Neural crest cell (in vitro differentiated cells): ENCODE measurements at regions not wholly inside any gene's neighbourhood (a gene's known extent, or its start where the extent isn't known, plus 50 kb on each side); places are given as distances from the start of the nearest gene placed in this dataset.
"Not testable (repeated sequence)": the region's sequence is repeated elsewhere in the genome, so short reads cannot be mapped to it uniquely, and the experiment has no call there.

Experiments used
- DNase-seq: peaks from one replicate; pipeline ENCODE4 v3.0.0; 2021; ENCODE audit warnings: low read depth, mixed read lengths, low spot score
- H3K27ac Mint-ChIP-seq: one replicate; pipeline ENCODE4 v1.8.0; 2021; ENCODE audit warnings: mild to moderate bottlenecking, mixed read lengths; ENCODE audit not compliant: unreplicated experiment
- H3K27me3 Mint-ChIP-seq: 2 replicates; pipeline ENCODE4 v1.8.0; 2021; ENCODE audit warnings: low read depth, mild to moderate bottlenecking, mixed read lengths
- H3K36me3 Mint-ChIP-seq: 2 replicates; pipeline ENCODE4 v1.8.0; 2021; ENCODE audit warnings: low read depth, mild to moderate bottlenecking, mixed read lengths
- H3K4me1 Mint-ChIP-seq: 2 replicates; pipeline ENCODE4 v1.8.0; 2021; ENCODE audit warnings: mixed read lengths
- H3K4me3 Mint-ChIP-seq: one replicate; pipeline ENCODE4 v1.8.0; 2021; ENCODE audit warnings: mild to moderate bottlenecking, mixed read lengths
- H3K9me3 Mint-ChIP-seq: 2 replicates; pipeline ENCODE4 v1.8.0; 2021; ENCODE audit warnings: mixed read lengths
- TF ChIP-seq, protein P1 (sequence below): fragments of 200-600 bp; sonication (generic); conservative IDR thresholded peaks from 2 replicates; pipeline ENCODE4 v1.5.0; 2021; ENCODE audit warnings: antibody characterized with exemption, mild to moderate bottlenecking

DNA sequence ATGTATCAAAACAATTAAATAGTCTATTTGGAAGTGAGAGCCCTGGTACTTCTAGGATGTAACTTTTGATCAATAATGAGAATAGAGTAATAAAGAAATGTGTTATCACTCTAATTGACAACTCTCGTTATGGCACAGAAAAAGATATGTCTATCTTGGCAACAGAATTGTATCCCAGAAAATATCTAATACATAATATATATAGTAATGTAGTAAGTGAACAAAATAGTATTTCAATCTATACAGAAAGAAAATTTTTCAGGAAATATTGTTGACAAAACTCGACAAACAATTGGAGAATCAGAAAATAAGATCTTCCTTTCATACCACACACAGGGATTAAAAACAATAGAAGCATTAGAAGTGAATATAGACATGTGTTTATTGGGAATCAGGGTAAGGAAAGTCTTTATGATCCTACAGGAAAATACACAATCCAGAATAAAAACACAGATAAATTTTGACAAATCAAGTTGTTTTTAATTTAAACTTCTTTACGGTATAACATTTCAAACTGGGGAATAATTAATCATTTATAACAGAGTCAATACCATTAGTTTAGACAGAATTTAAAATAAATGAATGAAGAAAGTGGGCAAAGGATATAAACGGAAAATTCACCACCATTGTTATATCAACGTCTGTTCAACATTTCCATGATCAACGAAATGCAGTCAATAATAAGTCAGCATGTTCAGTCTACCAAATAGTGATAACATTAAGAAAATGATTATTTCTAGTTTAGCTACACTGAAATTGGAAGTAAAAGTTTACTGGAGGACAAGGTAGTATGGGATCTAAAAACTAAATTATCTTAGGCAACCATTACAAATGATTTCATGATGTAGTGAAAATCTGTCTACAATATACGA, 1526.5 kb upstream of the TPTE start:
- no peak for DNase-seq
- peaks cover 56% of the 10 kb centered on the region for H3K36me3 Mint-ChIP-seq

DNA sequence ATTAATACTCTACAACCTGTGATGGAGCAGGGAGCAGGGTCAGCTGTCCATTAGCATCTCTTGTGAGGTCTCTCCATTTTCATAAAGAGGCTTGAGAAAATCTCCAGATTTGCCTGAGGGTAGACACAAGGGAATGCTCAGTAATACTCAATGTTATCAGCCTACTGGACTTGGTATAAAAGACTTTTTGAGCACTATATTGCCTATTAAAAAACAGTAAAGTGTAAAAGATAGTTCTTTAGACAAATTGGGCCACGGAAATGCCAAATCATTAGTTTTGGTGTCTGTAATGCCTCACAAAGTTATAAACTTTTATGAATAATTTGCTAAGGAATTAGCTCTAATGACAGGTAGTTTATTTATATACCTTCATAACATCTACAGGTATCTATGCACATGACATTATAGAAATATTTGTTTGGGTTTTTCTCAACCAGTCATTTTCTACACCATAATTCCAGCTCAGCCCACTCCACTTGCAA, 1524.9 kb upstream of the TPTE start:
- peaks cover 64% of the 10 kb centered on the region for H3K9me3 Mint-ChIP-seq
- not testable (repeated sequence) for H3K27me3 Mint-ChIP-seq, H3K4me1 Mint-ChIP-seq, H3K4me3 Mint-ChIP-seq, DNase-seq, H3K27ac Mint-ChIP-seq
- H3K36me3 Mint-ChIP-seq, result peaks cover 44% of the 10 kb centered on the region

More for the DNA sequence above, 1526.5 kb upstream of the TPTE start:
- Mint-ChIP-seq H3K27ac (no peak overlapping the region), H3K9me3 (peaks cover 69% of the 10 kb centered on the region), H3K4me1 (no peaks in the 10 kb centered on the region), H3K4me3 (no peak overlapping the region), H3K27me3 (no peaks in the 10 kb centered on the region)
- TF ChIP-seq, protein P1, sequence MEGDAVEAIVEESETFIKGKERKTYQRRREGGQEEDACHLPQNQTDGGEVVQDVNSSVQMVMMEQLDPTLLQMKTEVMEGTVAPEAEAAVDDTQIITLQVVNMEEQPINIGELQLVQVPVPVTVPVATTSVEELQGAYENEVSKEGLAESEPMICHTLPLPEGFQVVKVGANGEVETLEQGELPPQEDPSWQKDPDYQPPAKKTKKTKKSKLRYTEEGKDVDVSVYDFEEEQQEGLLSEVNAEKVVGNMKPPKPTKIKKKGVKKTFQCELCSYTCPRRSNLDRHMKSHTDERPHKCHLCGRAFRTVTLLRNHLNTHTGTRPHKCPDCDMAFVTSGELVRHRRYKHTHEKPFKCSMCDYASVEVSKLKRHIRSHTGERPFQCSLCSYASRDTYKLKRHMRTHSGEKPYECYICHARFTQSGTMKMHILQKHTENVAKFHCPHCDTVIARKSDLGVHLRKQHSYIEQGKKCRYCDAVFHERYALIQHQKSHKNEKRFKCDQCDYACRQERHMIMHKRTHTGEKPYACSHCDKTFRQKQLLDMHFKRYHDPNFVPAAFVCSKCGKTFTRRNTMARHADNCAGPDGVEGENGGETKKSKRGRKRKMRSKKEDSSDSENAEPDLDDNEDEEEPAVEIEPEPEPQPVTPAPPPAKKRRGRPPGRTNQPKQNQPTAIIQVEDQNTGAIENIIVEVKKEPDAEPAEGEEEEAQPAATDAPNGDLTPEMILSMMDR, result no peak

DNA sequence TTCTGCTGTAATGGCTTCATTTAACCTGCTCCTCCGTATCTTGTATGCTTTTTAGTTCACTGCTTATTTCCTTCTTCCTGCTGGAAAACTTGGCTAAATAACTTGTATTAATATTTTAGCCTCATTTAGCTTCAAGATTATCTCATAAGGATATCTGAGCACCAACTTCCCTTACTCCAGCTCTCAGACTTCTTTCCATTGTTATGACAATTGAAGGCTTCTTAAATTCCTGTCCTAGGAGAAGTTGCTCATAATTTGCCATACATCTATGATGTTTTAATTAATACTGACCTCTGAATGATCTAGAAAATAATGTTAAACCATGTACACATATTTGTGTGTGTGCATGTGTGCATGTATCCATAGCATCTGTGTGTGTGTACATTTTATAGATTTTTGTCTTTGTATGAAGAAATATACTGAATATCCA, 1524.4 kb upstream of the TPTE start:
- H3K36me3 Mint-ChIP-seq, result peaks cover 41% of the 10 kb centered on the region
- H3K27me3 Mint-ChIP-seq, result no peaks in the 10 kb centered on the region
- H3K27ac Mint-ChIP-seq, result no peak overlapping the region
- TF ChIP-seq, protein P1, result no peak
- H3K4me3 Mint-ChIP-seq, result no peak overlapping the region
- peaks cover 59% of the 10 kb centered on the region for H3K9me3 Mint-ChIP-seq
- no peak for DNase-seq
- no peaks in the 10 kb centered on the region for H3K4me1 Mint-ChIP-seq

DNA sequence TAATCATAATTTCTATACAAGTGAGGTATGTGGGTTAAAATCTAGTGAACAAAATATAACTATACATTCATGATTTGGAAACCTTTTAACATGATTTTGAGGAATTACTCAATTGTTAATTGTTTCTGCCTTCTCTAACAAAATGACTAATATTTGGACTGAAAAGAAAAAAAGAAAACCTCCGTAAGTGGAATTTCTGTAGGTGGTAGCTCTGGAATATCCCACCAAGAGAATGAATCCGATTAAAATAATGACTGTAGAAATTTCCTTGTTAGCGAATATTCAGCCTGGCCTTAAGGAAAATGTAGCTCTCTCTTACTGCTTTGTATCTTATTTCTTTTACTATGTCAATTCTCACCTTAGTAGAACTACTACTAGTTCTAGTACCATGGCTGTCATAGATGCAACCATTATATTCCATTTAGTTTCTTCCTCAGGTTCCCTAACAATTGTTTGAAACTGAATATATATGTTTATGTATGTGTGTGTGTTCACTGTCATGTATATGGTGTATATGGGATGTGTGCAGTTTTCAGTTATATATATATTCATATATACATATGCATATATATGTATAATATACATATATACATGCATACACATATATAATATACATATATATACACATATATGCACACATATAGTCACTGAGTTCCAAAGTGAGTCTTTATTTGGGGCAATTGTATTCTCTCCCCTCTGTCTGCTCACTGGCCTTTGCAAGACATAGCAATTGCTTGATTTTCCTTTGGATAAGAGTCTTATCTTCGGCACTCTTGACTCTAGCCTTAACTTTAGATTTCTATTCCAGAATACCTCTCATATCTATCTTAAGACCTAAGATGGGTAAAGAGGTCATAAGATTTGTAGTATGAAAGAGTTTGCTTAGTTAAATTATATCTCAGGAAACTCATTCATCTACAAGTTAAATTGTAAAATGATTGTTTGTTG, 1523.7 kb upstream of the TPTE start:
- Mint-ChIP-seq H3K9me3 (peaks cover 55% of the 10 kb centered on the region), H3K36me3 (peaks cover 38% of the 10 kb centered on the region)
- H3K4me1 Mint-ChIP-seq, H3K4me3 Mint-ChIP-seq, H3K27ac Mint-ChIP-seq, H3K27me3 Mint-ChIP-seq, DNase-seq: not testable (repeated sequence)

DNA sequence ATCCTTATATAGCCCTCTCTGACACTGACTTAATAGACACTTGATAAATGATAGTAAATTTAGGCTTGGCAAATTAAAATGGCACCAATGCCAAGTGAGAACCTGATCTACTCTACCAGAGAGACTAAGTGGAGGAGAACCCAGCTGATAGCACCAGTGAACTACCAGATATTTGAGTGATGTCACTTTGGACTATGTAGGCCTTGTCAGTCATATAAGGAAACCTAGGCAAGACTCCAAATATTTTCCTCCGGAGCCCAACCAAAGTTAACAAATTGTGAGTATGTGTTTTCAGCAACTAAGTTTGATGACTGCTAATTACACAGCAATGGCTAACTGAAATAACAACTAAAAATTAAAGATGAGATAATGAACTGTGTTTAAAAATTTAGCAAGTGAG, 1522.9 kb upstream of the TPTE start:
- Mint-ChIP-seq H3K36me3 (peaks cover 30% of the 10 kb centered on the region), H3K9me3 (peaks cover 52% of the 10 kb centered on the region)
- not testable (repeated sequence) for H3K4me1 Mint-ChIP-seq, H3K27me3 Mint-ChIP-seq, H3K27ac Mint-ChIP-seq, H3K4me3 Mint-ChIP-seq, DNase-seq

DNA sequence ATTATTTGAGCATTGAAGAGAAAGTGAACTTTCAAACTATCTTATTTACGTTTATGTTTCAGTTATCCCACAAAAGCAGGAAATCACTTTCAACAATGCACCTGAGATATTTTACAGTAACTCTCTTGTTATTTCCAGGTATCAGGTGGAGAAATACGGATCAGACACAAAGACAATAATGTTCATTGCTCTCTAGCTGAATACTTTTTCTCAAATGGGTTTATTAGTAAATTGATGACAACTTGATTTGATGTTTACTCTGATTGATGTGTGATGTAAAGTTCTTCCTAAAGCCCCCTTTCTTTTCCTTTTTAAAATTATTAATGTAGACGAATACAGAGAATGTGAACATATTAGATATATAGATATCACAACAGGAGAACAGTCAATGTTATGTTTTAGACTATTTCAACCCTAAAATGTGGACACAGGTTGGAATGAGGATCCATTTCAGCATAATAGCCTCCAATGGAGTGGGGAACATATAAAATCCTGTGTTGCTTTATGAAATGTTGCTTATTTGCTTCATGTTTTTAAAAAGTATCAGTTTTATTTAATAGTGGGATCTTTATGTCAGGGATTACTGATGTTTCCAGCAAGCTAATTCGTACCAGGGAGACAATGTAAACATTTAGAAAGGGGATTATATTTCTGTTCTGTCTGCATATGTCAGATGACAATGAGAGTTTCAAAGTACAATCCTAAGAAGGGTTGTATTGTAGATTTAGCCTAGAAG, 1522.3 kb upstream of the TPTE start:
- Mint-ChIP-seq H3K27me3 (no peaks in the 10 kb centered on the region), H3K36me3 (peaks cover 29% of the 10 kb centered on the region), H3K9me3 (peaks cover 54% of the 10 kb centered on the region), H3K4me1 (no peaks in the 10 kb centered on the region), H3K4me3 (no peak overlapping the region), H3K27ac (no peak overlapping the region)
- TF ChIP-seq, protein P1, result no peak
- no peak for DNase-seq

DNA sequence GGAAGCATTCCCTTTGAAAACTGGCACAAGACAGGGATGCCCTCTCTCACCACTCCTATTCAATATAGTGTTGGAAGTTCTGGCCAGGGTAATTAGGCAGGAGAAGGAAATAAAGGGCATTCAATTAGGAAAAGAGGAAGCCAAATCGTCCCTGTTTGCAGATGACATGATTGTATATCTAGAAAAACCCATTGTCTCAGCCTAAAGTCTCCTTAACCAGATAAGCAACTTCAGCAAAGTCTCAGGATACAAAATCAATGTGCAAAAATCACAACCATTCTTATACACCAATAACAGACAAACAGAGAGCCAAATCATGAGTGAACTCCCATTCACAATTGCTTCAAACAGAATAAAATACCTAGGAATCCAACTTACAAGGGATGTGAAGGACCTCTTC, 1521.3 kb upstream of the TPTE start:
- not testable (repeated sequence) for H3K27me3 Mint-ChIP-seq, H3K27ac Mint-ChIP-seq, H3K4me3 Mint-ChIP-seq, H3K4me1 Mint-ChIP-seq, DNase-seq
- Mint-ChIP-seq H3K9me3 (peaks cover 51% of the 10 kb centered on the region), H3K36me3 (peaks cover 29% of the 10 kb centered on the region)

DNA sequence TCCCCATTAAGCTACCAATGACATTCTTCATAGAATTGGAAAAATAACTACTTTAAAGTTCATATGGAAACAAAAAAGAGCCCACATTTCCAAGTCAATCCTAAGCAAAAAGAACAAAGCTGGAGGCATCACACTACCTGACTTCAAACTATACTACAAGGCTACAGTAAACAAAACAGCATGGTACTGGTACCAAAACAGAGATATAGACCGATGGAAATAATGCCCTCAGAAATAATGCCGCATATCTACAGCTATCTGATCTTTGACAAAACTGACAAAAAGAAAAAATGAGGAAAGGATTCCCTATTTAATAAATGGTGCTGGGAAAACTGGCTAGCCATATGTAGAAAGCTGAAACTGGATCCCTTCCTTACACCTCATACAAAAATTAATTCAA, 1520.7 kb upstream of the TPTE start:
- Mint-ChIP-seq H3K36me3 (peaks cover 29% of the 10 kb centered on the region), H3K9me3 (peaks cover 49% of the 10 kb centered on the region)
- not testable (repeated sequence) for H3K4me3 Mint-ChIP-seq, H3K4me1 Mint-ChIP-seq, H3K27me3 Mint-ChIP-seq, DNase-seq, H3K27ac Mint-ChIP-seq

DNA sequence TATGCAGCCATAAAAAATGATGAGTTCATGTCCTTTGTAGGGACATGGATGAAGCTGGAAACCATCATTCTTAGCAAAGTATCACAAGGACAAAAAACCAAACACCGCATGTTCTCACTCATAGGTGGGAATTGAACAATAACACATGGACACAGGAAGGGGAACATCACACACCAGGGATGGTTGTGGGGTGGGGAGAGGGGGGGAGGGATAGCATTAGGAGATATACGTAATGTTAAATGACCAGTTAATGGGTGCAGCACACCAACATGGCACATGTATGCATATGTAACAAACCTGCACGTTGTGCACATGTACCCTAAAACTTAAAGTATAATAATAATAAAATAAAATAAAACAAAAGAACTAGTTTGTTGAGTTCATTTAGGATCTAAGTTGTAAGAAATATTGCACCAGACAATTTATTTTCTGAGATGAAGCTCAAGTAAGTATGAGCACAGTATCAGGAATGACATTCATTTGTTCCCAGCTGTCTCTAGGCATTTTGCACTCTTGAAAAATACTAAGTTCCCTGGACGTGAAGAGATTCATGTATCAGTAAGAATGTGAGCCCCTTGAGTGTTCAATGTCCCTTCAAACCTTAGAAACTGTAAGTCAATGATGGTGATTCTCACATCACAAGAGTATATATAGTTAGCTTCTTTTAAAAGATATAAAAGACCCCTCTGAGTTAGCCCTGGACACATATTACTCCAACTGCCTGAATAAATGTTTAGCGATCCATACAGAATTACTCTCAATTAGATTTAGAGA, 1519.3 kb upstream of the TPTE start:
- peaks cover 58% of the 10 kb centered on the region for H3K9me3 Mint-ChIP-seq

More for the DNA sequence above, 1519.3 kb upstream of the TPTE start:
- not testable (repeated sequence) for DNase-seq, H3K4me3 Mint-ChIP-seq, H3K27ac Mint-ChIP-seq, H3K27me3 Mint-ChIP-seq, H3K4me1 Mint-ChIP-seq
- peaks cover 37% of the 10 kb centered on the region for H3K36me3 Mint-ChIP-seq
